ENCODE measurements at regions not wholly inside any gene's neighbourhood (a gene's known extent, or its start where the extent isn't known, plus 50 kb on each side); places are given as distances from the start of the nearest gene placed in this dataset.

DNA sequence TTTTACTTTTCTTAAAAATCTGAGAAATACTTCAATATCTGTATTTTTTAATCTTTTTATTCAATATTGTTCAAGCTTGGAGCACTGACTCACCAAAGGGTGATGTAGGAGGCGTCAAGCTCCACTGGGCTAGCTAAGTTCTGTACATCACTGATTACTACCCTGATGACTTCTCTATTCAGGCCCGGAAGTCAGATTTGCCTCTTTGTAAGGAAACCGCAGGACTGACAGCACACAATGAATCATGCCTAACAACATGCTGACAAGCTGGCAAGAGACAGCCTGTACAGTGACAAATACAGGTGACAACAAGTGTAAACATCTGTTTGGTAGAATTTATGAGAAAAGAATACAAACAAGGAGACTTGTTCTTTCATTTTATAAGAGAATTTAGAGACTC is 627.9 kb upstream of the RORB start:
- TF ChIP-seq, protein P1, sequence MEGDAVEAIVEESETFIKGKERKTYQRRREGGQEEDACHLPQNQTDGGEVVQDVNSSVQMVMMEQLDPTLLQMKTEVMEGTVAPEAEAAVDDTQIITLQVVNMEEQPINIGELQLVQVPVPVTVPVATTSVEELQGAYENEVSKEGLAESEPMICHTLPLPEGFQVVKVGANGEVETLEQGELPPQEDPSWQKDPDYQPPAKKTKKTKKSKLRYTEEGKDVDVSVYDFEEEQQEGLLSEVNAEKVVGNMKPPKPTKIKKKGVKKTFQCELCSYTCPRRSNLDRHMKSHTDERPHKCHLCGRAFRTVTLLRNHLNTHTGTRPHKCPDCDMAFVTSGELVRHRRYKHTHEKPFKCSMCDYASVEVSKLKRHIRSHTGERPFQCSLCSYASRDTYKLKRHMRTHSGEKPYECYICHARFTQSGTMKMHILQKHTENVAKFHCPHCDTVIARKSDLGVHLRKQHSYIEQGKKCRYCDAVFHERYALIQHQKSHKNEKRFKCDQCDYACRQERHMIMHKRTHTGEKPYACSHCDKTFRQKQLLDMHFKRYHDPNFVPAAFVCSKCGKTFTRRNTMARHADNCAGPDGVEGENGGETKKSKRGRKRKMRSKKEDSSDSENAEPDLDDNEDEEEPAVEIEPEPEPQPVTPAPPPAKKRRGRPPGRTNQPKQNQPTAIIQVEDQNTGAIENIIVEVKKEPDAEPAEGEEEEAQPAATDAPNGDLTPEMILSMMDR (IDR thresholded peaks at IDR 0.05) = no peak
- TF ChIP-seq EZH2 (IDR thresholded peaks at IDR 0.05; ENCODE audit: borderline replicate concordance, insufficient read depth, low read depth, low read length, poor library complexity, severe bottlenecking) = no peak
